ENCODE measurements at regions not wholly inside any gene's neighbourhood (a gene's known extent, or its start where the extent isn't known, plus 50 kb on each side); places are given as distances from the start of the nearest gene placed in this dataset.

- no peak overlapping the region for H2BK15ac ChIP-seq (ENCODE audit: low read depth, low read length)
- H2AFZ ChIP-seq (ENCODE audit: low read length), result no peak overlapping the region
- no peaks in the 10 kb centered on the region for H3K23me2 ChIP-seq (ENCODE audit: insufficient read length, low read depth, low read length, poor library complexity, severe bottlenecking)
- TF ChIP-seq, protein P1, sequence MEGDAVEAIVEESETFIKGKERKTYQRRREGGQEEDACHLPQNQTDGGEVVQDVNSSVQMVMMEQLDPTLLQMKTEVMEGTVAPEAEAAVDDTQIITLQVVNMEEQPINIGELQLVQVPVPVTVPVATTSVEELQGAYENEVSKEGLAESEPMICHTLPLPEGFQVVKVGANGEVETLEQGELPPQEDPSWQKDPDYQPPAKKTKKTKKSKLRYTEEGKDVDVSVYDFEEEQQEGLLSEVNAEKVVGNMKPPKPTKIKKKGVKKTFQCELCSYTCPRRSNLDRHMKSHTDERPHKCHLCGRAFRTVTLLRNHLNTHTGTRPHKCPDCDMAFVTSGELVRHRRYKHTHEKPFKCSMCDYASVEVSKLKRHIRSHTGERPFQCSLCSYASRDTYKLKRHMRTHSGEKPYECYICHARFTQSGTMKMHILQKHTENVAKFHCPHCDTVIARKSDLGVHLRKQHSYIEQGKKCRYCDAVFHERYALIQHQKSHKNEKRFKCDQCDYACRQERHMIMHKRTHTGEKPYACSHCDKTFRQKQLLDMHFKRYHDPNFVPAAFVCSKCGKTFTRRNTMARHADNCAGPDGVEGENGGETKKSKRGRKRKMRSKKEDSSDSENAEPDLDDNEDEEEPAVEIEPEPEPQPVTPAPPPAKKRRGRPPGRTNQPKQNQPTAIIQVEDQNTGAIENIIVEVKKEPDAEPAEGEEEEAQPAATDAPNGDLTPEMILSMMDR (conservative IDR thresholded peaks at IDR 0.05), result no peak
- no peak overlapping the region for H3K56ac ChIP-seq (ENCODE audit: insufficient read length, low read depth, low read length)
- no peaks in the 10 kb centered on the region for H4K20me1 ChIP-seq (ENCODE audit: control insufficient read depth, insufficient read depth, insufficient read length)
- no peak for DNase-seq
- H2AK5ac ChIP-seq (ENCODE audit: insufficient read length, low read length), result no peak overlapping the region
- H3K27ac Mint-ChIP-seq, result peak overlapping the region in 1 of 3 experiments; percentile 72; a peak in 4 of 7 replicates
- no peaks in the 10 kb centered on the region for H3K27me3 Mint-ChIP-seq (ENCODE audit: low read depth)
- H2BK12ac ChIP-seq (ENCODE audit: insufficient read length, low read depth, low read length), result no peak overlapping the region
- H3K4me1 Mint-ChIP-seq, result peaks cover 49 to 53% of the 10 kb centered on the region in 2 experiments
- no peak overlapping the region for H3T11ph ChIP-seq (ENCODE audit: low read length)
- no peak overlapping the region for H3K4ac ChIP-seq (ENCODE audit: low read depth, low read length)
- WGBS (ENCODE audit: extremely low coverage, insufficient read length, low lambda C conversion rate), result no CpG with 5 or more reads among the region's 5 CpGs
- H3K4me3 Mint-ChIP-seq, result no peak overlapping the region
- no peaks in the 10 kb centered on the region for H3K79me1 ChIP-seq (ENCODE audit: insufficient read depth, low read depth, low read length, poor library complexity, severe bottlenecking)
- no peak overlapping the region for H3K23ac ChIP-seq (ENCODE audit: insufficient read length, low read depth, low read length)
- peaks cover 9% of the 10 kb centered on the region; the same call in 1 of the 2 replicates for H3K4me1 ChIP-seq (ENCODE audit: insufficient read depth, low read length)
- H4K8ac ChIP-seq (replicated peaks; ENCODE audit: insufficient read length, low read depth, low read length), result no peak overlapping the region
- no peak overlapping the region for H3K4me2 ChIP-seq (ENCODE audit: insufficient read depth, insufficient read length, low read length)
- no peaks in the 10 kb centered on the region for H3K79me2 ChIP-seq (ENCODE audit: insufficient read depth, low read length)
- H3K27ac ChIP-seq (ENCODE audit: insufficient read length, low read depth, low read length), result no peak overlapping the region
- H3K14ac ChIP-seq (ENCODE audit: insufficient read depth, low read length), result no peak overlapping the region
- H3K27me3 ChIP-seq (ENCODE audit: insufficient read depth, low read length), result no peaks in the 10 kb centered on the region
- no peak overlapping the region for H2BK20ac ChIP-seq (ENCODE audit: low read depth, low read length, poor library complexity, severe bottlenecking)
- no peak overlapping the region for H3K18ac ChIP-seq (ENCODE audit: insufficient read length, low read depth, low read length)
- no peak overlapping the region for H2BK5ac ChIP-seq (ENCODE audit: insufficient read length, low read length)
- no peak overlapping the region for H2BK120ac ChIP-seq (ENCODE audit: low read depth, low read length, poor library complexity, severe bottlenecking)
- no peaks in the 10 kb centered on the region for H3K9me3 ChIP-seq (ENCODE audit: control insufficient read depth, low read depth, low read length)
- no peak overlapping the region for H4K5ac ChIP-seq (ENCODE audit: insufficient read length, low read depth, low read length)
- H3K9me3 Mint-ChIP-seq, result peaks cover 0 to 9% of the 10 kb centered on the region in 2 experiments; a peak in 3 of 5 replicates
- no peak overlapping the region for H3K9ac ChIP-seq (ENCODE audit: extremely low read depth, insufficient read length, low read length)
- peaks cover 0 to 7% (median 0%) of the 10 kb centered on the region in 3 experiments; a peak in 4 of 7 replicates for H3K36me3 Mint-ChIP-seq (ENCODE audit: insufficient read depth in 1 of 3, low read depth in 3 of 3)
- no peak overlapping the region for H4K91ac ChIP-seq (ENCODE audit: insufficient read length, low read depth, low read length)
These were observed 184.2 kb downstream of the SUCLA2 start for GRCh38 chr13:47816831-47817230.

Measured in H9 (cell line).